ENCODE measurements at regions not wholly inside any gene's neighbourhood (a gene's known extent, or its start where the extent isn't known, plus 50 kb on each side); places are given as distances from the start of the nearest gene placed in this dataset.

- Histone ChIP-seq H3K9ac (ENCODE audit: low read length) (no peak overlapping the region), H4K20me1 (ENCODE audit: insufficient read depth, low read length) (no peaks in the 10 kb centered on the region), H3F3A (ENCODE audit: insufficient read depth, low read length) (no peaks in the 10 kb centered on the region), H3K79me2 (ENCODE audit: low read length) (no peaks in the 10 kb centered on the region), H3K4me2 (ENCODE audit: low read depth, low read length) (no peak overlapping the region), H3K9me2 (replicated peaks; ENCODE audit: insufficient read depth, low read length) (no peaks in the 10 kb centered on the region), H3K4me1 (ENCODE audit: low read length) (no peaks in the 10 kb centered on the region), H3K27ac (ENCODE audit: low read length) (no peak overlapping the region), H3K9me3 (replicated peaks; ENCODE audit: insufficient read depth, low read length) (no peaks in the 10 kb centered on the region), H2AFZ (ENCODE audit: low read length) (no peak overlapping the region), H3K27me3 (replicated peaks; ENCODE audit: insufficient read depth, low read length) (no peaks in the 10 kb centered on the region), H3K4me3 (ENCODE audit: low read length) (no peak overlapping the region), H3K36me3 (replicated peaks; ENCODE audit: insufficient read depth, low read length) (no peaks in the 10 kb centered on the region)
- TF ChIP-seq CTCF (IDR thresholded peaks at IDR 0.05; ENCODE audit: low read length) (no peak), EZH2 (optimal IDR thresholded peaks at IDR 0.05; ENCODE audit: low read depth, low read length) (no peak), EZH2phosphoT487 (IDR thresholded peaks at IDR 0.05; ENCODE audit: low read length) (no peak)
- no peak for DNase-seq
These were observed 139.9 kb downstream of the ARL4A start for GRCh38 chr7:12827219-12827821.

- no peaks in the 10 kb centered on the region for H3K79me2 ChIP-seq (ENCODE audit: low read length)
- H3K9me3 ChIP-seq (replicated peaks; ENCODE audit: insufficient read depth, low read length), result no peaks in the 10 kb centered on the region
- H3K27ac ChIP-seq (ENCODE audit: low read length), result no peak overlapping the region
- H3F3A ChIP-seq (ENCODE audit: insufficient read depth, low read length), result no peaks in the 10 kb centered on the region
- no peak for DNase-seq
- no peaks in the 10 kb centered on the region for H3K9me2 ChIP-seq (replicated peaks; ENCODE audit: insufficient read depth, low read length)
- H3K9ac ChIP-seq (ENCODE audit: low read length), result no peak overlapping the region
- H3K4me1 ChIP-seq (ENCODE audit: low read length), result no peaks in the 10 kb centered on the region
- no peak overlapping the region for H3K4me2 ChIP-seq (ENCODE audit: low read depth, low read length)
- H3K27me3 ChIP-seq (replicated peaks; ENCODE audit: insufficient read depth, low read length), result no peaks in the 10 kb centered on the region
- H3K4me3 ChIP-seq (ENCODE audit: low read length), result no peak overlapping the region
- TF ChIP-seq EZH2 (optimal IDR thresholded peaks at IDR 0.05; ENCODE audit: low read depth, low read length) (no peak), CTCF (IDR thresholded peaks at IDR 0.05; ENCODE audit: low read length) (no peak), EZH2phosphoT487 (IDR thresholded peaks at IDR 0.05; ENCODE audit: low read length) (no peak)
- no peaks in the 10 kb centered on the region for H4K20me1 ChIP-seq (ENCODE audit: insufficient read depth, low read length)
- no peak overlapping the region for H2AFZ ChIP-seq (ENCODE audit: low read length)
- no peaks in the 10 kb centered on the region for H3K36me3 ChIP-seq (replicated peaks; ENCODE audit: insufficient read depth, low read length)
These were observed 140.5 kb downstream of the ARL4A start for GRCh38 chr7:12827920-12828319.

GRCh38 chr7:12831024-12831423 lies 143.6 kb downstream of the ARL4A start:
- Histone ChIP-seq H3K4me3 (ENCODE audit: low read length) (no peak overlapping the region), H3K27ac (ENCODE audit: low read length) (no peak overlapping the region), H3K79me2 (ENCODE audit: low read length) (no peaks in the 10 kb centered on the region), H3K9me2 (replicated peaks; ENCODE audit: insufficient read depth, low read length) (no peaks in the 10 kb centered on the region), H3K4me2 (ENCODE audit: low read depth, low read length) (no peak overlapping the region), H3K9ac (ENCODE audit: low read length) (no peak overlapping the region), H3K27me3 (replicated peaks; ENCODE audit: insufficient read depth, low read length) (no peaks in the 10 kb centered on the region), H4K20me1 (ENCODE audit: insufficient read depth, low read length) (no peaks in the 10 kb centered on the region), H3F3A (ENCODE audit: insufficient read depth, low read length) (no peaks in the 10 kb centered on the region), H3K36me3 (replicated peaks; ENCODE audit: insufficient read depth, low read length) (no peaks in the 10 kb centered on the region), H3K9me3 (replicated peaks; ENCODE audit: insufficient read depth, low read length) (no peaks in the 10 kb centered on the region), H2AFZ (ENCODE audit: low read length) (no peak overlapping the region), H3K4me1 (ENCODE audit: low read length) (no peaks in the 10 kb centered on the region)
- no peak for DNase-seq
- TF ChIP-seq EZH2phosphoT487 (IDR thresholded peaks at IDR 0.05; ENCODE audit: low read length), result no peak
- no peak for TF ChIP-seq EZH2 (optimal IDR thresholded peaks at IDR 0.05; ENCODE audit: low read depth, low read length)
- no peak for TF ChIP-seq CTCF (IDR thresholded peaks at IDR 0.05; ENCODE audit: low read length)
